ENCODE measurements at regions not wholly inside any gene's neighbourhood (a gene's known extent, or its start where the extent isn't known, plus 50 kb on each side); places are given as distances from the start of the nearest gene placed in this dataset.

GRCh38 chr6:113362301-113363047, 494.7 kb upstream of the MARCKS start:
- no peak overlapping the region for H3K27ac ChIP-seq (ENCODE audit: low read depth, low read length)
- intact Hi-C loops (cut with micrococcal nuclease) = no loop called here
- H4K20me1 ChIP-seq (ENCODE audit: insufficient read depth) = no peaks in the 10 kb centered on the region
- no peaks in the 10 kb centered on the region for H3K36me3 ChIP-seq (ENCODE audit: control insufficient read depth in 1 of 2, insufficient read depth in 2 of 2, low read length in 2 of 2)
- H3K4me2 ChIP-seq (ENCODE audit: low read length) = no peak overlapping the region
- ATAC-seq (no peak), DNase-seq (ENCODE audit: low read depth, low spot score) (no peak)
- ChIA-PET RAD21 (ENCODE audit: low non-redundant PET in 1 of 2, low total read pairs in 2 of 2, uncharacterized antibody in 2 of 2, unreplicated experiment in 2 of 2) (no interaction called here), CTCF (interaction anchor here (1.2 kb wide), 1 partner anchor 99 kb away, joined by 4 read pairs; no protein-coding TSS in a partner anchor), POLR2A (interaction anchor here (0.6 to 1.0 kb wide), 3 partner anchors 9 to 86 kb away, joined by 3 to 10 read pairs (median 7); no protein-coding TSS in a partner anchor)
- peak overlapping the region; percentile 48 for H2AFZ ChIP-seq (ENCODE audit: low read depth, low read length, poor library complexity, severe bottlenecking)
- no peaks in the 10 kb centered on the region for H3K27me3 ChIP-seq (ENCODE audit: insufficient read depth, low read length)
- no peaks in the 10 kb centered on the region for H3K79me2 ChIP-seq (ENCODE audit: insufficient read depth, low read length)
- H3K4me3 ChIP-seq (replicated peaks in 1 of 2; ENCODE audit: low read depth in 1 of 2, low read length in 2 of 2) = no peak overlapping the region
- no peaks in the 10 kb centered on the region for H3K9me2 ChIP-seq (ENCODE audit: insufficient read depth)
- peaks cover 21 to 59% of the 10 kb centered on the region in 2 experiments for H3K4me1 ChIP-seq (ENCODE audit: control insufficient read depth in 1 of 2, insufficient read depth in 2 of 2, low read length in 2 of 2)
- no peak for TF ChIP-seq YY1 (IDR thresholded peaks at IDR 0.05; ENCODE audit: extremely low read depth, insufficient replicate concordance, low read depth, low read length)
- TF ChIP-seq TCF7L2 (IDR thresholded peaks at IDR 0.05; ENCODE audit: borderline replicate concordance, extremely low read depth, insufficient read depth, insufficient read length) = no peak
- TF ChIP-seq SP1 (IDR thresholded peaks at IDR 0.05; ENCODE audit: low read depth) = no peak
- no peak for TF ChIP-seq ZBTB33 (IDR thresholded peaks at IDR 0.05; ENCODE audit: extremely low read depth, insufficient replicate concordance, low read length)
- TF ChIP-seq SRF (IDR thresholded peaks at IDR 0.05; ENCODE audit: low read depth) = no peak
- TF ChIP-seq EZH2 (IDR thresholded peaks at IDR 0.05) = no peak
- no peak for TF ChIP-seq ATF3 (IDR thresholded peaks at IDR 0.05)
- TF ChIP-seq RAD21 (IDR thresholded peaks at IDR 0.05; ENCODE audit: low read depth) = no peak
- TF ChIP-seq POLR2AphosphoS5 (IDR thresholded peaks at IDR 0.05; ENCODE audit: low read depth, low read length) = no peak
- no peak for TF ChIP-seq EGR1 (IDR thresholded peaks at IDR 0.05; ENCODE audit: low read depth)
- no peak for TF ChIP-seq EZH2phosphoT487 (IDR thresholded peaks at IDR 0.05; ENCODE audit: borderline replicate concordance)
- TF ChIP-seq CBX3 (IDR thresholded peaks at IDR 0.05; ENCODE audit: low read depth) = no peak
- TF ChIP-seq REST (IDR thresholded peaks at IDR 0.05; ENCODE audit: low read depth) = no peak
- no peak for TF ChIP-seq FOSL1 (IDR thresholded peaks at IDR 0.05; ENCODE audit: low read depth)
- no peak for TF ChIP-seq JUND (IDR thresholded peaks at IDR 0.05)
- no peak for TF ChIP-seq CTCF (IDR thresholded peaks at IDR 0.05 in 2 of 3, conservative IDR thresholded peaks at IDR 0.05 in 1 of 3; ENCODE audit: borderline replicate concordance in 1 of 3, insufficient read depth in 1 of 3, low read depth in 2 of 3, low read length in 2 of 3)
- TF ChIP-seq POLR2A (IDR thresholded peaks at IDR 0.05; ENCODE audit: borderline replicate concordance, extremely low read depth, insufficient read depth, insufficient read length) = no peak
- no peak for TF ChIP-seq ELF1 (IDR thresholded peaks at IDR 0.05; ENCODE audit: borderline replicate concordance, low read depth)
- no peaks in the 10 kb centered on the region for H3K9me3 ChIP-seq (ENCODE audit: control insufficient read depth in 1 of 2, insufficient read depth in 1 of 2, low read depth in 1 of 2, low read length in 2 of 2)
- no TSS peak for BruUV-seq (replicated peaks)
- H3K9ac ChIP-seq (ENCODE audit: low read length) = no peak overlapping the region
